Neural cell (in vitro differentiated cells): ENCODE measurements at regions not wholly inside any gene's neighbourhood (a gene's known extent, or its start where the extent isn't known, plus 50 kb on each side); places are given as distances from the start of the nearest gene placed in this dataset.

Experiments used
- H2AFZ ChIP-seq: fragments of 200-600, 300-800 bp; sonication (generic), shearing (Covaris generic); 2 replicates; pipeline ENCODE4 v1.6.0; 2014; ENCODE audit warnings: low read depth, mild to moderate bottlenecking, antibody characterized with exemption, low read length, moderate library complexity
- H3F3A ChIP-seq: fragments of 200-600 bp; shearing (Covaris generic); 2 replicates; pipeline ENCODE4 v1.6.1; 2016; ENCODE audit warnings: mild to moderate bottlenecking, moderate library complexity, mixed read lengths, antibody characterized with exemption, low read length; ENCODE audit not compliant: insufficient read depth, poor library complexity, severe bottlenecking
- H3K27ac ChIP-seq: fragments of 200-600, 300-800 bp; sonication (generic), shearing (Covaris generic); 2 replicates; pipeline ENCODE4 v1.5.1; 2014; ENCODE audit warnings: mild to moderate bottlenecking, low read length, moderate library complexity
- H3K27me3 ChIP-seq: fragments of 300-800, 200-600 bp; sonication (generic), shearing (Covaris generic); 2 replicates; pipeline ENCODE4 v1.6.0; 2014; ENCODE audit warnings: mild to moderate bottlenecking, low read depth, low read length, moderate library complexity; ENCODE audit not compliant: insufficient read depth
- H3K36me3 ChIP-seq: fragments of 300-800, 200-600 bp; sonication (generic), shearing (Covaris generic); 2 replicates; pipeline ENCODE4 v1.5.1; 2014; ENCODE audit warnings: mild to moderate bottlenecking, antibody characterized with exemption, low read length, moderate library complexity; ENCODE audit not compliant: insufficient read depth
- H3K4me2 ChIP-seq: fragments of 300-800, 200-600 bp; sonication (generic), shearing (Covaris generic); 2 replicates; pipeline ENCODE4 v1.6.0; 2014; ENCODE audit warnings: mild to moderate bottlenecking, low read length
- H3K4me3 ChIP-seq: fragments of 300-800, 200-600 bp; sonication (generic), shearing (Covaris generic); 2 replicates; pipeline ENCODE4 v1.5.1; 2014; ENCODE audit warnings: mild to moderate bottlenecking, low read length, moderate library complexity
- H3K79me2 ChIP-seq: fragments of 200-600 bp; shearing (Covaris generic); replicated peaks from 2 replicates; pipeline ENCODE4 v1.6.0; 2014; ENCODE audit warnings: mild to moderate bottlenecking, low read length, moderate library complexity; ENCODE audit not compliant: insufficient read depth
- H3K9ac ChIP-seq: fragments of 300-800, 200-600 bp; sonication (generic), shearing (Covaris generic); 2 replicates; pipeline ENCODE4 v1.6.1; 2016; ENCODE audit warnings: mild to moderate bottlenecking, low read length, mixed read lengths
- H3K9me2 ChIP-seq: fragments of 200-600 bp; shearing (Covaris generic); 2 replicates; pipeline ENCODE4 v1.6.1; 2016; ENCODE audit warnings: mild to moderate bottlenecking, low read length, mixed read lengths; ENCODE audit not compliant: insufficient read depth
- H3K9me3 ChIP-seq: fragments of 200-600, 300-800 bp; sonication (generic), shearing (Covaris generic); 2 replicates; pipeline ENCODE4 v1.6.1; 2016; ENCODE audit warnings: mild to moderate bottlenecking, mixed run types, low read length, moderate library complexity, mixed read lengths
- H4K20me1 ChIP-seq: fragments of 200-600 bp; shearing (Covaris generic); 2 replicates; pipeline ENCODE4 v1.6.1; 2016; ENCODE audit warnings: mild to moderate bottlenecking, mixed run types; ENCODE audit not compliant: insufficient read depth
- CTCF ChIP-seq: fragments of 450-650 bp; IDR thresholded peaks from 2 replicates; pipeline ENCODE4 v1.5.1; 2014; ENCODE audit warnings: antibody characterized with exemption, mild to moderate bottlenecking, moderate library complexity; ENCODE audit not compliant: poor library complexity, severe bottlenecking
- EP300 ChIP-seq: fragments of 450-650 bp; conservative IDR thresholded peaks from 2 replicates; pipeline ENCODE4 v1.6.1; 2014; ENCODE audit warnings: antibody characterized with exemption, mild to moderate bottlenecking, moderate library complexity; ENCODE audit not compliant: poor library complexity, severe bottlenecking
- EZH2 ChIP-seq: fragments of 200-600, 300-800 bp; shearing (Covaris generic), sonication (generic); IDR thresholded peaks from 2 replicates; pipeline ENCODE4 v1.6.1; 2014; ENCODE audit warnings: antibody characterized with exemption, low read length, borderline replicate concordance, mild to moderate bottlenecking; ENCODE audit not compliant: insufficient read depth, poor library complexity, severe bottlenecking
- MXI1 ChIP-seq: fragments of 450-650 bp; conservative IDR thresholded peaks from 2 replicates; pipeline ENCODE4 v1.6.1; 2014; ENCODE audit warnings: antibody characterized with exemption, mild to moderate bottlenecking; ENCODE audit not compliant: poor library complexity, severe bottlenecking
- POLR2AphosphoS5 ChIP-seq: IDR thresholded peaks from 2 replicates; pipeline ENCODE4 v1.6.1; 2012
- RAD21 ChIP-seq: fragments of 450-650 bp; conservative IDR thresholded peaks from 2 replicates; pipeline ENCODE4 v1.6.1; 2014; ENCODE audit warnings: antibody characterized with exemption, mild to moderate bottlenecking, moderate library complexity
- REST ChIP-seq: IDR thresholded peaks from 2 replicates; pipeline ENCODE4 v1.6.1; 2012; ENCODE audit warnings: borderline replicate concordance
- SMC3 ChIP-seq: fragments of 450-650 bp; conservative IDR thresholded peaks from 2 replicates; pipeline ENCODE4 v1.6.1; 2014; ENCODE audit warnings: antibody characterized with exemption, mild to moderate bottlenecking, moderate library complexity; ENCODE audit not compliant: poor library complexity
- TAF1 ChIP-seq: IDR thresholded peaks from 2 replicates; pipeline ENCODE4 v1.6.1; 2012; ENCODE audit warnings: low read depth

- peaks cover 15% of the 10 kb centered on the region for H3K27me3 ChIP-seq
- H3K27ac ChIP-seq = peak overlapping the region; percentile 27
- H3K9me3 ChIP-seq = no peaks in the 10 kb centered on the region
- peak overlapping the region; percentile 24 for H3K4me3 ChIP-seq
- no peaks in the 10 kb centered on the region for H3K79me2 ChIP-seq
- H2AFZ ChIP-seq = no peak overlapping the region
- TF ChIP-seq CTCF (peak; percentile 20), EZH2 (no peak), SMC3 (no peak), RAD21 (peak; percentile 23), REST (peak; percentile 35), EP300 (peak; percentile 22), POLR2AphosphoS5 (peak; percentile 85), TAF1 (no peak)
- H4K20me1 ChIP-seq = no peaks in the 10 kb centered on the region
- H3K9me2 ChIP-seq = no peaks in the 10 kb centered on the region
- H3K9ac ChIP-seq = no peak overlapping the region
- H3F3A ChIP-seq = peaks cover 5% of the 10 kb centered on the region
- no peaks in the 10 kb centered on the region for H3K36me3 ChIP-seq
- H3K4me2 ChIP-seq = no peak overlapping the region
Measured at GRCh38 chr20:41776421-41776820, 158.2 kb upstream of the CHD6 start.

GRCh38 chr20:41774291-41774690 is 156.1 kb upstream of the CHD6 start:
- Histone ChIP-seq H3K79me2 (no peaks in the 10 kb centered on the region), H3K9me2 (no peaks in the 10 kb centered on the region), H2AFZ (no peak overlapping the region), H3F3A (peaks cover 5% of the 10 kb centered on the region), H3K9ac (no peak overlapping the region), H3K36me3 (no peaks in the 10 kb centered on the region), H3K9me3 (no peaks in the 10 kb centered on the region), H3K4me3 (no peak overlapping the region), H3K27me3 (peaks cover 12% of the 10 kb centered on the region), H4K20me1 (no peaks in the 10 kb centered on the region), H3K4me2 (no peak overlapping the region), H3K27ac (no peak overlapping the region)
- no peak for TF ChIP-seq MXI1
- peak; percentile 62 for TF ChIP-seq POLR2AphosphoS5

GRCh38 chr20:41770965-41771364 is 152.8 kb upstream of the CHD6 start:
- no peak overlapping the region for H3K4me2 ChIP-seq
- H3K36me3 ChIP-seq = no peaks in the 10 kb centered on the region
- peaks cover 5% of the 10 kb centered on the region for H3F3A ChIP-seq
- H3K4me3 ChIP-seq = no peak overlapping the region
- no peak overlapping the region for H3K9ac ChIP-seq
- H4K20me1 ChIP-seq = no peaks in the 10 kb centered on the region
- H3K79me2 ChIP-seq = no peaks in the 10 kb centered on the region
- no peak overlapping the region for H3K27ac ChIP-seq
- peaks cover 3% of the 10 kb centered on the region for H3K27me3 ChIP-seq
- H3K9me3 ChIP-seq = no peaks in the 10 kb centered on the region
- TF ChIP-seq EP300 (no peak), SMC3 (no peak), TAF1 (no peak), EZH2 (no peak), CTCF (no peak), RAD21 (no peak)
- H2AFZ ChIP-seq = no peak overlapping the region
- no peaks in the 10 kb centered on the region for H3K9me2 ChIP-seq
